ENCODE measurements at regions not wholly inside any gene's neighbourhood (a gene's known extent, or its start where the extent isn't known, plus 50 kb on each side); places are given as distances from the start of the nearest gene placed in this dataset.

DNA sequence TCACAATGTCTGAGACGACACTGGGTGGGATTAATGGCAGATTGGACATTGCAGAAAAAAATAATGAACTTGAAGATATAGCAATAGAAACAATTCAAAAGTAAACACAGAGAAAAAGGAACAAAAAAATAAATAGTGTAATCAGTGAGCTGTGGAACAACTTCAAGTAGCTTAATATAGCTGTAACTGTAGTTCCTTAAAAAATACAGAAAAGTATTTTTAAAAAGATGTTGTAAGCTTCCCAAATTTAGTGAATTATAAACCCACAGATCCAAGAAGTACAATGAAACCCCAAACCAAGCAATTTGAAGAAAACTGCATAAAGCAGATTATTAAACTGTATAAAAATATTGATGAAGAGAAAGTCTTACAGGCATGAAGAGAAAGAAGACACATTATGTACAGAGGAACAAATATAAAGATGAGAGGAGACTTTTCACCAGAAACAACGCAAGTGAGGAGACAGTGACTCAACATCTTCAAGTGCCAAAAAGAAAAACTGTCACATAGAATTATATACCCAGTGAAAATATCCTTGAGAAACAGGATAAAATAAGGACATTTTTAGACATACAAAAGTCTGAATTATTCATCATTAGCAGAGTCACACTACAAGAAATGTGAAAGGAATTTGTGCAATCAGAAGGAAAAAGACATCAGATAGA, 176.4 kb downstream of the NFKBIZ start:
- Histone ChIP-seq H3K9me3 (no peaks in the 10 kb centered on the region), H3K27me3 (no peaks in the 10 kb centered on the region), H3K36me3 (no peaks in the 10 kb centered on the region), H3K4me3 (no peak overlapping the region), H3K27ac (no peak overlapping the region), H3K4me1 (no peaks in the 10 kb centered on the region)
- TF ChIP-seq CTCF (IDR thresholded peaks at IDR 0.05) = no peak
- no peak for TF ChIP-seq POLR2A (IDR thresholded peaks at IDR 0.05)
- DNase-seq (no peak), ATAC-seq (no peak)
- 78% methylated on average over 2 of the region's 2 CpGs for WGBS (ENCODE audit: insufficient coverage, low coverage, low lambda C conversion rate, missing lambda C conversion rate)
- intact Hi-C loops (cut with DNase I) = no loop called here

DNA sequence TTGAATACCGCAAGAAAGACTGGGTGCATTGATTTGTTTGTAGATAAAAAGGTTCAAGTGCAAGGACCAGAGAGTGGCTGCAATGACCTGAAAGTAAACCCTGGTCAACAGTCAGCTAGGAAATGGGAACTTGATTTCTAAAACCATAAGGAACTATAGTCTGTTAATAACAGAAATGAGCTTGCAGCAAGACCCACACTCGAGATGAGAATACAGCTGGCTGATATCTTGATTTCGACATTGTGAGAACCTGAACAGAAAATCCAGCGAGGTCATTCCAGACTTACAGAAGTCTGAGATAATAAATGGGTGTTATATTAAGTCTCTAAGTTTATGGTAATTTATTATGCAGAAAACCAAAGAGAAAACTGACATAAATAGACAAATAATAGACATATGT, 177.3 kb downstream of the NFKBIZ start:
- Histone ChIP-seq H3K4me1 (no peaks in the 10 kb centered on the region), H3K27me3 (no peaks in the 10 kb centered on the region), H3K36me3 (no peaks in the 10 kb centered on the region), H3K4me3 (no peak overlapping the region), H3K27ac (no peak overlapping the region), H3K9me3 (no peaks in the 10 kb centered on the region)
- no peak for DNase-seq
- intact Hi-C loops (cut with DNase I) = no loop called here
- 50% methylated on average over 4 of the region's 4 CpGs for WGBS (ENCODE audit: insufficient coverage, low coverage, low lambda C conversion rate, missing lambda C conversion rate)
- peak in 2 of 4 donors; percentile 39 to 57 for ATAC-seq
- TF ChIP-seq CTCF (IDR thresholded peaks at IDR 0.05) = no peak
- TF ChIP-seq POLR2A (IDR thresholded peaks at IDR 0.05) = no peak

DNA sequence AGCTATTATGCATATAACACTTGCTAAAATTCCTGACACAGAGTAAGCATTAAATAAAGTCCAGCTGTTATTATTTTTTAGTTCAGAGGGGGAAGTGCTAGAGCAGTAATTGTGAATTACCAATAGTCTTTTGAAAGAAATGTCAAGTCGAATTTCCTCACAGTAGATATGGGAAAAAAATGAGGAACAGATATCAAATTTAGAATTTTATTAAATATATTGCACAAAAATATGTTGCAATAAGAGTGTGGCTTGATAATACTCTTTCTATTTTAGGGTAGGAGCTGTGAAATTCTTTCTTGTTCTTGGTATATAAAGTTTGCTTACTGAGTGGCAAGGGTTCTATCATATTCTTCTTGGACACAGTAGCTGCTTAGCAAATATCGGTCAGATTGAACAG, 181.3 kb downstream of the NFKBIZ start:
- no peak for ATAC-seq
- DNase-seq = no peak
- WGBS (ENCODE audit: insufficient coverage, low coverage, low lambda C conversion rate, missing lambda C conversion rate) = 65% methylated on average over 2 of the region's 2 CpGs
- no peaks in the 10 kb centered on the region for H3K27me3 ChIP-seq
- intact Hi-C loops (cut with DNase I) = no loop called here
- H3K4me3 ChIP-seq = no peak overlapping the region
- H3K36me3 ChIP-seq = no peaks in the 10 kb centered on the region
- H3K9me3 ChIP-seq = no peaks in the 10 kb centered on the region
- H3K4me1 ChIP-seq = no peaks in the 10 kb centered on the region
- no peak overlapping the region for H3K27ac ChIP-seq
- TF ChIP-seq CTCF (IDR thresholded peaks at IDR 0.05) = no peak
- TF ChIP-seq POLR2A (IDR thresholded peaks at IDR 0.05) = no peak

DNA sequence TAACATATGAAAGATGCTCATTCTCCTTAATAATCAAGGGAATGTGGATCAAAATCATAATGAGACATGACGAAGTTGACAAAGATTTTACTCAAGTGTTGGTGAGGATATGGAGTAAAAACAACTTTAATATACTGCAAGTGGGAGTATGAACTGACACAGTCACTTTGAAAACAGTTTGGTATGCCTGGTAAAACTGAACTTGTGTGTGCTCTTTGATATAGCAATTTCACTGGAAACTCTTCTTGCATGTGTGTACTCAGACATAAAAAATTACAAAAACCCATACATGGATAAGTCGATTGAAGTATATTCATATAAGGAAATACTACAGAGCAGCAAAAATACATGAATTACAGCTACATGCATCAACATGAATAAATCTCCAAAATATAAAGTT, 182.5 kb downstream of the NFKBIZ start:
- Histone ChIP-seq H3K4me1 (no peaks in the 10 kb centered on the region), H3K27ac (no peak overlapping the region), H3K27me3 (no peaks in the 10 kb centered on the region), H3K36me3 (no peaks in the 10 kb centered on the region), H3K9me3 (no peaks in the 10 kb centered on the region), H3K4me3 (no peak overlapping the region)
- DNase-seq (no peak), ATAC-seq (no peak)
- intact Hi-C loops (cut with DNase I) = no loop called here
- TF ChIP-seq CTCF (IDR thresholded peaks at IDR 0.05) (no peak), POLR2A (IDR thresholded peaks at IDR 0.05) (no peak)
- 69% methylated on average over 2 of the region's 2 CpGs for WGBS (ENCODE audit: insufficient coverage, low coverage, low lambda C conversion rate, missing lambda C conversion rate)

Data from right lobe of liver (tissue), 6 donors.